ENCODE measurements at regions not wholly inside any gene's neighbourhood (a gene's known extent, or its start where the extent isn't known, plus 50 kb on each side); places are given as distances from the start of the nearest gene placed in this dataset.
"Not testable (repeated sequence)": the region's sequence is repeated elsewhere in the genome, so short reads cannot be mapped to it uniquely, and the experiment has no call there.

- DNase-seq (ENCODE audit: low read depth, low spot score); H3K4me3 ChIP-seq (ENCODE audit: low read length): not testable (repeated sequence)
Observed at GRCh38 chr1:117314951-117315350, 52.3 kb upstream of the MAN1A2 start.

- no peak for DNase-seq (ENCODE audit: low read depth, low spot score)
- no peak overlapping the region for H3K4me3 ChIP-seq (ENCODE audit: low read length)
Observed at GRCh38 chr1:117313555-117313954, 53.7 kb upstream of the MAN1A2 start.

GRCh38 chr1:117312453-117313138 lies 54.7 kb upstream of the MAN1A2 start:
- no peak overlapping the region for H3K4me3 ChIP-seq (ENCODE audit: low read length)
- peak; percentile 40 for DNase-seq (ENCODE audit: low read depth, low spot score)

GRCh38 chr1:117308311-117308916 lies 58.8 kb upstream of the MAN1A2 start:
- DNase-seq (ENCODE audit: low read depth, low spot score), result no peak
- no peak overlapping the region for H3K4me3 ChIP-seq (ENCODE audit: low read length)

GRCh38 chr1:117301901-117302300 lies 65.3 kb upstream of the MAN1A2 start:
- no peak for DNase-seq (ENCODE audit: low read depth, low spot score)
- no peak overlapping the region for H3K4me3 ChIP-seq (ENCODE audit: low read length)

- H3K4me3 ChIP-seq (ENCODE audit: low read length); DNase-seq (ENCODE audit: low read depth, low spot score): not testable (repeated sequence)
Observed at GRCh38 chr1:117300183-117300582, 67.1 kb upstream of the MAN1A2 start.

GRCh38 chr1:117295001-117295400 lies 72.2 kb upstream of the MAN1A2 start:
- no peak for DNase-seq (ENCODE audit: low read depth, low spot score)
- H3K4me3 ChIP-seq (ENCODE audit: low read length), result no peak overlapping the region

GRCh38 chr1:117290890-117291289 lies 76.4 kb upstream of the MAN1A2 start:
- no peak overlapping the region for H3K4me3 ChIP-seq (ENCODE audit: low read length)
- no peak for DNase-seq (ENCODE audit: low read depth, low spot score)

- no peak for DNase-seq (ENCODE audit: low read depth, low spot score)
- H3K4me3 ChIP-seq (ENCODE audit: low read length), result no peak overlapping the region
Observed at GRCh38 chr1:117289316-117289870, 77.9 kb upstream of the MAN1A2 start.

GRCh38 chr1:117286562-117286961 lies 75.8 kb upstream of the VTCN1 start:
- DNase-seq (ENCODE audit: low read depth, low spot score), result no peak
- no peak overlapping the region for H3K4me3 ChIP-seq (ENCODE audit: low read length)

- no peak overlapping the region for H3K4me3 ChIP-seq (ENCODE audit: low read length)
- DNase-seq (ENCODE audit: low read depth, low spot score), result no peak
Observed at GRCh38 chr1:117286145-117286544, 75.4 kb upstream of the VTCN1 start.

- DNase-seq (ENCODE audit: low read depth, low spot score), result peak; percentile 35
- H3K4me3 ChIP-seq (ENCODE audit: low read length), result no peak overlapping the region
Observed at GRCh38 chr1:117284399-117285215, 73.9 kb upstream of the VTCN1 start.

- no peak for DNase-seq (ENCODE audit: low read depth, low spot score)
- H3K4me3 ChIP-seq (ENCODE audit: low read length), result no peak overlapping the region
Observed at GRCh38 chr1:117278531-117278930, 67.8 kb upstream of the VTCN1 start.

GRCh38 chr1:117275055-117275454 lies 64.3 kb upstream of the VTCN1 start:
- DNase-seq (ENCODE audit: low read depth, low spot score), result no peak
- no peak overlapping the region for H3K4me3 ChIP-seq (ENCODE audit: low read length)

GRCh38 chr1:117271959-117272358 lies 61.2 kb upstream of the VTCN1 start:
- no peak overlapping the region for H3K4me3 ChIP-seq (ENCODE audit: low read length)
- no peak for DNase-seq (ENCODE audit: low read depth, low spot score)

- no peak overlapping the region for H3K4me3 ChIP-seq (ENCODE audit: low read length)
- DNase-seq (ENCODE audit: low read depth, low spot score), result no peak
Observed at GRCh38 chr1:117271129-117271528, 60.4 kb upstream of the VTCN1 start.

- H3K4me3 ChIP-seq (ENCODE audit: low read length), result no peak overlapping the region
- DNase-seq (ENCODE audit: low read depth, low spot score), result no peak
Observed at GRCh38 chr1:117270679-117271078, 60.0 kb upstream of the VTCN1 start.

- no peak for DNase-seq (ENCODE audit: low read depth, low spot score)
Observed at GRCh38 chr1:117268535-117269455, 58.1 kb upstream of the VTCN1 start.

GRCh38 chr1:117267232-117267774 lies 56.6 kb upstream of the VTCN1 start:
- H3K4me3 ChIP-seq (ENCODE audit: low read length), result no peak overlapping the region

More at GRCh38 chr1:117268535-117269455, 58.1 kb upstream of the VTCN1 start:
- no peak overlapping the region for H3K4me3 ChIP-seq (ENCODE audit: low read length)

More at GRCh38 chr1:117267232-117267774, 56.6 kb upstream of the VTCN1 start:
- DNase-seq (ENCODE audit: low read depth, low spot score), result no peak
